IMR-90 (cell line): ENCODE measurements at regions not wholly inside any gene's neighbourhood (a gene's known extent, or its start where the extent isn't known, plus 50 kb on each side); places are given as distances from the start of the nearest gene placed in this dataset.

Experiments
- ATAC-seq: fragments of 200-7000 bp; cut with Tn5 transposase; 2 replicates; pipeline ENCODE4 v1.9.1; 2020; ENCODE audit warnings: low read depth, mild to moderate bottlenecking, moderate library complexity
- BruUV-seq: library from RNA; stranded (reverse); fragments of 400-500 nt; replicated peaks from 2 replicates; lab custom pipeline; 2021; lab: Mats Ljungman, UMichigan
- CTCF ChIA-PET: fragments of 300-600 bp; formaldehyde crosslinking; extraction: SDS; loops from one replicate; lab custom pipeline; 2021; ENCODE audit warnings: antibody characterized with exemption; lab: Yijun Ruan, JAX
- POLR2A ChIA-PET: fragments of 300-600 bp; sonication (Branson Sonifier 250); formaldehyde crosslinking; loops from one replicate; lab custom pipeline; 2022; ENCODE audit warnings: antibody characterized with exemption; ENCODE audit not compliant: unreplicated experiment; lab: Charles Lee
- DNase-seq: peaks from one replicate; pipeline ENCODE4 v3.0.0; 2013
- H2AFZ ChIP-seq: replicated peaks from 2 replicates; pipeline ENCODE3; 2013; ENCODE audit warnings: low read length, mild to moderate bottlenecking; ENCODE audit not compliant: poor library complexity
- H2AK5ac ChIP-seq: 2 replicates; pipeline ENCODE4 v1.6.1; 2013; ENCODE audit warnings: low read depth, low read length, inconsistent platforms
- H2AK9ac ChIP-seq: replicated peaks from 2 replicates; pipeline ENCODE3; 2013; ENCODE audit warnings: mild to moderate bottlenecking, low read depth, low read length, moderate library complexity; ENCODE audit not compliant: poor library complexity
- H2BK120ac ChIP-seq: 2 replicates; pipeline ENCODE4 v1.6.1; 2013; ENCODE audit warnings: low read depth, low read length, inconsistent platforms
- H2BK15ac ChIP-seq: 3 replicates; pipeline ENCODE4 v1.6.1; 2013; ENCODE audit warnings: low read depth, low read length, inconsistent platforms
- H2BK20ac ChIP-seq: 2 replicates; pipeline ENCODE4 v1.6.1; 2013; ENCODE audit warnings: low read depth, mild to moderate bottlenecking, inconsistent platforms, low read length, moderate library complexity
- H2BK5ac ChIP-seq: 2 replicates; pipeline ENCODE4 v1.6.1; 2013; ENCODE audit warnings: mild to moderate bottlenecking, low read depth, low read length, inconsistent platforms; ENCODE audit not compliant: poor library complexity, severe bottlenecking
- H3K14ac ChIP-seq: replicated peaks from 2 replicates; pipeline ENCODE4 v1.6.1; 2013; ENCODE audit warnings: low read depth, low read length, inconsistent platforms
- H3K18ac ChIP-seq: 2 replicates; pipeline ENCODE4 v1.6.1; 2013; ENCODE audit warnings: low read depth, low read length, control low read depth
- H3K23ac ChIP-seq: 2 replicates; pipeline ENCODE4 v1.6.1; 2013; ENCODE audit warnings: low read depth, low read length, inconsistent platforms
- H3K27ac ChIP-seq: 2 replicates; pipeline ENCODE4 v1.5.1; 2013; ENCODE audit warnings: mild to moderate bottlenecking, control low read depth, low read length; ENCODE audit not compliant: insufficient read depth
- H3K27me3 ChIP-seq: 2 replicates; pipeline ENCODE4 v1.6.1; 2013; ENCODE audit warnings: low read length; ENCODE audit not compliant: control insufficient read depth, insufficient read depth
- H3K36me3 ChIP-seq: 2 replicates; pipeline ENCODE4 v1.6.1; 2013; ENCODE audit warnings: low read length, mixed read lengths; ENCODE audit not compliant: control insufficient read depth, insufficient read depth
- H3K4ac ChIP-seq: 2 replicates; pipeline ENCODE4 v1.6.1; 2013; ENCODE audit warnings: low read depth, low read length, inconsistent platforms
- H3K4me1 ChIP-seq: 2 replicates; pipeline ENCODE4 v1.6.1; 2013; ENCODE audit warnings: low read length, mixed read lengths; ENCODE audit not compliant: control insufficient read depth, insufficient read depth
- H3K4me2 ChIP-seq: 2 replicates; pipeline ENCODE4 v1.6.1; 2013; ENCODE audit warnings: low read depth, mild to moderate bottlenecking, control low read depth, low read length, moderate library complexity
- H3K4me3 ChIP-seq: 2 replicates; pipeline ENCODE4 v1.5.1; 2013; ENCODE audit warnings: low read depth, mild to moderate bottlenecking, control low read depth, low read length, moderate library complexity; ENCODE audit not compliant: insufficient read depth
- H3K56ac ChIP-seq: 2 replicates; pipeline ENCODE4 v1.6.1; 2013; ENCODE audit warnings: low read length, inconsistent platforms; ENCODE audit not compliant: insufficient read depth; ENCODE audit errors: extremely low read depth
- H3K79me1 ChIP-seq, 2 experiments: 2 replicates each; pipeline ENCODE4 v1.6.1; 2013; ENCODE audit warnings: low read length in 2 of 2, inconsistent platforms in 1 of 2, low read depth in 1 of 2
- H3K9ac ChIP-seq: 2 replicates; pipeline ENCODE4 v1.6.1; 2013; ENCODE audit warnings: low read depth, low read length, control low read depth
- H3K9me1 ChIP-seq: 2 replicates; pipeline ENCODE4 v1.6.1; 2013; ENCODE audit warnings: low read length, inconsistent platforms; ENCODE audit not compliant: insufficient read depth
- H3K9me3 ChIP-seq: 2 replicates; pipeline ENCODE4 v1.6.1; 2013; ENCODE audit warnings: low read length; ENCODE audit not compliant: control insufficient read depth, insufficient read depth
- H4K20me1 ChIP-seq: 2 replicates; pipeline ENCODE4 v1.6.1; 2013; ENCODE audit warnings: low read length, inconsistent platforms; ENCODE audit not compliant: insufficient read depth
- H4K5ac ChIP-seq: 2 replicates; pipeline ENCODE4 v1.6.1; 2013; ENCODE audit warnings: mild to moderate bottlenecking, low read depth, low read length, control low read depth
- H4K8ac ChIP-seq, 2 experiments: 2 replicates each; pipeline ENCODE4 v1.6.1; 2013; ENCODE audit warnings: low read depth in 2 of 2, low read length in 2 of 2, control low read depth in 1 of 2, inconsistent platforms in 1 of 2
- H4K91ac ChIP-seq: 2 replicates; pipeline ENCODE4 v1.6.1; 2013; ENCODE audit warnings: low read depth, low read length, inconsistent platforms; ENCODE audit not compliant: insufficient read depth
- BHLHE40 ChIP-seq: fragments of 150-350 bp; IDR thresholded peaks from 2 replicates; pipeline ENCODE4 v1.6.1; 2016; ENCODE audit warnings: mild to moderate bottlenecking, low read depth, low read length
- CEBPB ChIP-seq: IDR thresholded peaks from 2 replicates; pipeline ENCODE4 v1.6.1; 2012; ENCODE audit warnings: low read depth, low read length, improper control_type of control experiment
- CHD1 ChIP-seq: IDR thresholded peaks from 2 replicates; pipeline ENCODE4 v1.6.1; 2012; ENCODE audit warnings: low read depth, low read length, improper control_type of control experiment
- FOS ChIP-seq: fragments of 150-350 bp; IDR thresholded peaks from 2 replicates; pipeline ENCODE4 v1.6.1; 2016; ENCODE audit warnings: low read depth, low read length
- MAFK ChIP-seq: IDR thresholded peaks from 2 replicates; pipeline ENCODE4 v1.6.1; 2012; ENCODE audit warnings: low read depth, low read length, improper control_type of control experiment
- MAZ ChIP-seq: IDR thresholded peaks from 2 replicates; pipeline ENCODE4 v1.6.1; 2012; ENCODE audit warnings: low read depth, mild to moderate bottlenecking, low read length, improper control_type of control experiment, moderate library complexity, borderline replicate concordance
- MXI1 ChIP-seq: IDR thresholded peaks from 2 replicates; pipeline ENCODE4 v1.6.1; 2012; ENCODE audit warnings: low read depth, mild to moderate bottlenecking, low read length, moderate library complexity, borderline replicate concordance
- NFE2L2 ChIP-seq: fragments of 150-350 bp; IDR thresholded peaks from 2 replicates; pipeline ENCODE4 v1.6.1; 2016; ENCODE audit warnings: low read depth, mild to moderate bottlenecking, low read length
- POLR2A ChIP-seq: IDR thresholded peaks from 2 replicates; pipeline ENCODE4 v1.6.1; 2012; ENCODE audit warnings: mild to moderate bottlenecking, low read depth, low read length
- RAD21 ChIP-seq: IDR thresholded peaks from 2 replicates; pipeline ENCODE4 v1.6.1; 2012; ENCODE audit warnings: low read length, improper control_type of control experiment
- RCOR1 ChIP-seq: IDR thresholded peaks from 2 replicates; pipeline ENCODE4 v1.6.1; 2012; ENCODE audit warnings: mild to moderate bottlenecking, low read length, improper control_type of control experiment; ENCODE audit not compliant: insufficient replicate concordance
- RFX5 ChIP-seq: IDR thresholded peaks from 2 replicates; pipeline ENCODE4 v1.8.0; 2012; ENCODE audit warnings: low read depth, mild to moderate bottlenecking, low read length, moderate library complexity
- SMC3 ChIP-seq: fragments of 150-350 bp; IDR thresholded peaks from 2 replicates; pipeline ENCODE4 v1.6.1; 2016; ENCODE audit warnings: low read depth, mild to moderate bottlenecking, antibody characterized with exemption, low read length, moderate library complexity
- WGBS, 2 experiments: methylation state at CpG; one replicate each; pipeline versions ENCODE4 v1.1.5 to v1.1.7; 2013; ENCODE audit warnings: missing lambda C conversion rate in 2 of 2; ENCODE audit not compliant: insufficient read length in 1 of 2; ENCODE audit errors: extremely low coverage in 2 of 2; 5-methylcytosine and 5-hydroxymethylcytosine counted together
- dilution Hi-C: fragments of 300-500 bp; cut with HindIII; formaldehyde crosslinking; loops from one replicate; pipeline ENCODE4 v1.14.3; 2018; ENCODE audit warnings: low sequenced_read_pairs; ENCODE audit not compliant: unreplicated experiment
- in situ Hi-C: fragments of 300-500 bp; cut with MboI; formaldehyde crosslinking; loops from 3 replicates; pipeline ENCODE4 v1.14.3; 2019; ENCODE audit warnings: low sequenced_read_pairs, inconsistent platforms, mixed read lengths
- intact Hi-C: fragments of 100-400 bp; cut with micrococcal nuclease; formaldehyde crosslinking; loops from 2 replicates; pipeline ENCODE4 v1.10.0; 2022
- TF ChIP-seq, protein P1 (sequence below): fragments of 150-350 bp; IDR thresholded peaks from 2 replicates; pipeline ENCODE4 v1.6.1; 2017; ENCODE audit warnings: mild to moderate bottlenecking, antibody characterized with exemption, low read length, low read depth
- TF ChIP-seq, protein P2 (sequence below): conservative IDR thresholded peaks from 2 replicates; pipeline ENCODE4 v1.5.1; 2012; ENCODE audit warnings: mild to moderate bottlenecking, low read depth, low read length, improper control_type of control experiment
- TF ChIP-seq, protein P3 (sequence below): fragments of 150-350 bp; IDR thresholded peaks from 2 replicates; pipeline ENCODE4 v1.6.1; 2016; ENCODE audit warnings: low read depth, mild to moderate bottlenecking, low read length, moderate library complexity, borderline replicate concordance

DNA sequence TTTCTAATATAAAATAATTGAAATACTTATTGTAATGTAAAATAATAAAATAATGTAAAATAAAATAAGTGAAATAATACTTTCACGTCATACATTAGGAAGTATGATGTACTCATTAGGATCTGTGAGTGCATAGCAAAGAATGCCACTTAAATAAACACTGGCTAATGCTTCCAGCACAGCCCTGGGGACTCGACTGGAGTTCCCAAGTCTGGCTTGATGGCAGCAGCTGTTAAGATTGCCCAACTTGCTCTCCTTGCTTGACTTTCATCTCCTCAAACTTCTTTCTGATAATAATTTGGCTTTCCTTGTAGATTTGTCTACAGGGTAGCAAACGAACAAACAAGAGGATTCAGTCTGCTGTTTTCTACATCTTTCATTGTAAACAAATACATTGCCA is 191.9 kb downstream of the COG6 start:
- Histone ChIP-seq H3K9me3 (no peaks in the 10 kb centered on the region), H3K9me1 (no peaks in the 10 kb centered on the region), H4K20me1 (no peaks in the 10 kb centered on the region), H3K4me2 (no peak overlapping the region), H3K56ac (no peak overlapping the region), H3K23ac (no peak overlapping the region), H3K36me3 (no peaks in the 10 kb centered on the region), H3K14ac (no peak overlapping the region), H3K27me3 (no peaks in the 10 kb centered on the region), H3K9ac (no peak overlapping the region), H4K5ac (no peak overlapping the region), H3K27ac (no peak overlapping the region), H3K4me3 (no peak overlapping the region), H4K91ac (no peak overlapping the region), H2AK5ac (no peak overlapping the region), H3K4me1 (no peaks in the 10 kb centered on the region), H4K8ac (no peak overlapping the region), H2BK120ac (no peak overlapping the region), H2BK5ac (no peak overlapping the region), H3K79me1 (no peaks in the 10 kb centered on the region), H2BK15ac (no peak overlapping the region), H3K18ac (no peak overlapping the region), H2AFZ (no peak overlapping the region), H3K4ac (no peak overlapping the region), H2AK9ac (no peak overlapping the region), H2BK20ac (no peak overlapping the region)
- ChIA-PET POLR2A (no interaction called here), CTCF (no interaction called here)
- TF ChIP-seq MAFK (no peak), MXI1 (no peak), SMC3 (no peak), POLR2A (no peak), FOS (no peak), CHD1 (no peak), NFE2L2 (no peak), CEBPB (no peak), RAD21 (no peak), MAZ (no peak), RCOR1 (no peak), RFX5 (no peak), BHLHE40 (no peak)
- TF ChIP-seq, protein P1, sequence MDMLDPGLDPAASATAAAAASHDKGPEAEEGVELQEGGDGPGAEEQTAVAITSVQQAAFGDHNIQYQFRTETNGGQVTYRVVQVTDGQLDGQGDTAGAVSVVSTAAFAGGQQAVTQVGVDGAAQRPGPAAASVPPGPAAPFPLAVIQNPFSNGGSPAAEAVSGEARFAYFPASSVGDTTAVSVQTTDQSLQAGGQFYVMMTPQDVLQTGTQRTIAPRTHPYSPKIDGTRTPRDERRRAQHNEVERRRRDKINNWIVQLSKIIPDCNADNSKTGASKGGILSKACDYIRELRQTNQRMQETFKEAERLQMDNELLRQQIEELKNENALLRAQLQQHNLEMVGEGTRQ: no peak
- TF ChIP-seq, protein P2, sequence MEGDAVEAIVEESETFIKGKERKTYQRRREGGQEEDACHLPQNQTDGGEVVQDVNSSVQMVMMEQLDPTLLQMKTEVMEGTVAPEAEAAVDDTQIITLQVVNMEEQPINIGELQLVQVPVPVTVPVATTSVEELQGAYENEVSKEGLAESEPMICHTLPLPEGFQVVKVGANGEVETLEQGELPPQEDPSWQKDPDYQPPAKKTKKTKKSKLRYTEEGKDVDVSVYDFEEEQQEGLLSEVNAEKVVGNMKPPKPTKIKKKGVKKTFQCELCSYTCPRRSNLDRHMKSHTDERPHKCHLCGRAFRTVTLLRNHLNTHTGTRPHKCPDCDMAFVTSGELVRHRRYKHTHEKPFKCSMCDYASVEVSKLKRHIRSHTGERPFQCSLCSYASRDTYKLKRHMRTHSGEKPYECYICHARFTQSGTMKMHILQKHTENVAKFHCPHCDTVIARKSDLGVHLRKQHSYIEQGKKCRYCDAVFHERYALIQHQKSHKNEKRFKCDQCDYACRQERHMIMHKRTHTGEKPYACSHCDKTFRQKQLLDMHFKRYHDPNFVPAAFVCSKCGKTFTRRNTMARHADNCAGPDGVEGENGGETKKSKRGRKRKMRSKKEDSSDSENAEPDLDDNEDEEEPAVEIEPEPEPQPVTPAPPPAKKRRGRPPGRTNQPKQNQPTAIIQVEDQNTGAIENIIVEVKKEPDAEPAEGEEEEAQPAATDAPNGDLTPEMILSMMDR: no peak
- TF ChIP-seq, protein P3, sequence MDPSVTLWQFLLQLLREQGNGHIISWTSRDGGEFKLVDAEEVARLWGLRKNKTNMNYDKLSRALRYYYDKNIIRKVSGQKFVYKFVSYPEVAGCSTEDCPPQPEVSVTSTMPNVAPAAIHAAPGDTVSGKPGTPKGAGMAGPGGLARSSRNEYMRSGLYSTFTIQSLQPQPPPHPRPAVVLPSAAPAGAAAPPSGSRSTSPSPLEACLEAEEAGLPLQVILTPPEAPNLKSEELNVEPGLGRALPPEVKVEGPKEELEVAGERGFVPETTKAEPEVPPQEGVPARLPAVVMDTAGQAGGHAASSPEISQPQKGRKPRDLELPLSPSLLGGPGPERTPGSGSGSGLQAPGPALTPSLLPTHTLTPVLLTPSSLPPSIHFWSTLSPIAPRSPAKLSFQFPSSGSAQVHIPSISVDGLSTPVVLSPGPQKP: no peak
- intact Hi-C loops: no loop called here
- DNase-seq: no peak
- no CpG with 5 or more reads among the region's 3 CpGs for WGBS, 2 experiments
- in situ Hi-C loops: no loop called here
- dilution Hi-C loops: no loop called here
- no TSS peak for BruUV-seq
- no peak for ATAC-seq
